ENCODE measurements at regions not wholly inside any gene's neighbourhood (a gene's known extent, or its start where the extent isn't known, plus 50 kb on each side); places are given as distances from the start of the nearest gene placed in this dataset.

- no peak for DNase-seq (ENCODE audit: extremely low spot score)
- TF ChIP-seq NFRKB (IDR thresholded peaks at IDR 0.05): no peak
- TF ChIP-seq FOXA1 (IDR thresholded peaks at IDR 0.05): no peak
- no peak for TF ChIP-seq TARDBP (IDR thresholded peaks at IDR 0.05)
- TF ChIP-seq FOXM1 (IDR thresholded peaks at IDR 0.05; ENCODE audit: borderline replicate concordance): no peak
- no peak for TF ChIP-seq ARNT (IDR thresholded peaks at IDR 0.05)
- TF ChIP-seq BHLHE40 (IDR thresholded peaks at IDR 0.05; ENCODE audit: borderline replicate concordance): no peak
- no peak for TF ChIP-seq CTBP1 (IDR thresholded peaks at IDR 0.05; ENCODE audit: borderline replicate concordance)
- no peak for TF ChIP-seq LEF1 (IDR thresholded peaks at IDR 0.05; ENCODE audit: borderline replicate concordance)
- TF ChIP-seq PKNOX1 (IDR thresholded peaks at IDR 0.05): no peak
- no peak for TF ChIP-seq HDGF (IDR thresholded peaks at IDR 0.05; ENCODE audit: borderline replicate concordance)
- TF ChIP-seq SP1 (IDR thresholded peaks at IDR 0.05): no peak
- no peak for TF ChIP-seq L3MBTL2 (conservative IDR thresholded peaks at IDR 0.05)
- no peak for TF ChIP-seq ELF4 (IDR thresholded peaks at IDR 0.05)
- no peak for TF ChIP-seq SUZ12 (IDR thresholded peaks at IDR 0.05)
- TF ChIP-seq ZNF384 (IDR thresholded peaks at IDR 0.05): no peak
- no peak for TF ChIP-seq FOXK2 (IDR thresholded peaks at IDR 0.05)
- ChIA-PET CTCF (no interaction called here), POLR2A (no interaction called here)
Observed at GRCh38 chr7:21149809-21150208, 278.1 kb upstream of the SP4 start.

- ChIA-PET CTCF (no interaction called here), POLR2A (no interaction called here)
- TF ChIP-seq BHLHE40 (IDR thresholded peaks at IDR 0.05; ENCODE audit: borderline replicate concordance): no peak
- no peak for TF ChIP-seq L3MBTL2 (conservative IDR thresholded peaks at IDR 0.05)
- TF ChIP-seq CTBP1 (IDR thresholded peaks at IDR 0.05; ENCODE audit: borderline replicate concordance): no peak
- TF ChIP-seq LEF1 (IDR thresholded peaks at IDR 0.05; ENCODE audit: borderline replicate concordance): no peak
- DNase-seq (ENCODE audit: extremely low spot score): no peak
Observed at GRCh38 chr7:21154614-21155013, 273.3 kb upstream of the SP4 start.

- ChIA-PET CTCF (no interaction called here), POLR2A (no interaction called here)
- no peak for DNase-seq (ENCODE audit: extremely low spot score)
- no peak for TF ChIP-seq FOXA1 (IDR thresholded peaks at IDR 0.05)
Observed at GRCh38 chr7:21159506-21159905, 268.4 kb upstream of the SP4 start.

- CTCF ChIA-PET: no interaction called here
- POLR2A ChIA-PET: no interaction called here
- TF ChIP-seq FOXA1 (IDR thresholded peaks at IDR 0.05): no peak
- DNase-seq (ENCODE audit: extremely low spot score): no peak
Observed at GRCh38 chr7:21160401-21160800, 267.5 kb upstream of the SP4 start.

GRCh38 chr7:21167942-21168341, 259.9 kb upstream of the SP4 start:
- ChIA-PET POLR2A (no interaction called here), CTCF (interaction anchor here (0.7 kb wide), 1 partner anchor 15 kb away, joined by 3 read pairs; no protein-coding TSS in a partner anchor)
- TF ChIP-seq ZNF384 (IDR thresholded peaks at IDR 0.05): no peak
- no peak for TF ChIP-seq FOXK2 (IDR thresholded peaks at IDR 0.05)
- no peak for TF ChIP-seq BHLHE40 (IDR thresholded peaks at IDR 0.05; ENCODE audit: borderline replicate concordance)
- TF ChIP-seq L3MBTL2 (conservative IDR thresholded peaks at IDR 0.05): no peak
- TF ChIP-seq LEF1 (IDR thresholded peaks at IDR 0.05; ENCODE audit: borderline replicate concordance): no peak
- no peak for TF ChIP-seq CTBP1 (IDR thresholded peaks at IDR 0.05; ENCODE audit: borderline replicate concordance)
- no peak for DNase-seq (ENCODE audit: extremely low spot score)

GRCh38 chr7:21169667-21170580, 258.0 kb upstream of the SP4 start:
- ChIA-PET POLR2A (no interaction called here), CTCF (no interaction called here)
- TF ChIP-seq LEF1 (IDR thresholded peaks at IDR 0.05; ENCODE audit: borderline replicate concordance) (no peak), FOXA1 (IDR thresholded peaks at IDR 0.05) (no peak), L3MBTL2 (conservative IDR thresholded peaks at IDR 0.05) (no peak), ZNF384 (IDR thresholded peaks at IDR 0.05) (no peak), TARDBP (IDR thresholded peaks at IDR 0.05) (no peak), FOXK2 (IDR thresholded peaks at IDR 0.05) (no peak), SP1 (IDR thresholded peaks at IDR 0.05) (no peak), CTBP1 (IDR thresholded peaks at IDR 0.05; ENCODE audit: borderline replicate concordance) (no peak), SUZ12 (IDR thresholded peaks at IDR 0.05) (no peak), PKNOX1 (IDR thresholded peaks at IDR 0.05) (no peak), NFRKB (IDR thresholded peaks at IDR 0.05) (no peak)
- DNase-seq (ENCODE audit: extremely low spot score): no peak

GRCh38 chr7:21172800-21173199, 255.1 kb upstream of the SP4 start:
- POLR2A ChIA-PET: no interaction called here
- no peak for DNase-seq (ENCODE audit: extremely low spot score)
- CTCF ChIA-PET: interaction anchor here (1.0 kb wide), 1 partner anchor 162 kb away, joined by 3 read pairs; no protein-coding TSS in a partner anchor
- TF ChIP-seq PKNOX1 (IDR thresholded peaks at IDR 0.05) (no peak), FOXM1 (IDR thresholded peaks at IDR 0.05; ENCODE audit: borderline replicate concordance) (no peak), ARNT (IDR thresholded peaks at IDR 0.05) (no peak), SP1 (IDR thresholded peaks at IDR 0.05) (no peak), CTBP1 (IDR thresholded peaks at IDR 0.05; ENCODE audit: borderline replicate concordance) (no peak), ZNF384 (IDR thresholded peaks at IDR 0.05) (no peak), TARDBP (IDR thresholded peaks at IDR 0.05) (no peak), ELF4 (IDR thresholded peaks at IDR 0.05) (no peak), BHLHE40 (IDR thresholded peaks at IDR 0.05; ENCODE audit: borderline replicate concordance) (no peak), FOXK2 (IDR thresholded peaks at IDR 0.05) (no peak), SUZ12 (IDR thresholded peaks at IDR 0.05) (no peak), L3MBTL2 (conservative IDR thresholded peaks at IDR 0.05) (no peak), FOXA1 (IDR thresholded peaks at IDR 0.05) (no peak), HDGF (IDR thresholded peaks at IDR 0.05; ENCODE audit: borderline replicate concordance) (no peak)
